HepG2 (cell line): ENCODE measurements at regions not wholly inside any gene's neighbourhood (a gene's known extent, or its start where the extent isn't known, plus 50 kb on each side); places are given as distances from the start of the nearest gene placed in this dataset.

Source experiments
- CEBPZ ChIP-seq: IDR thresholded peaks from 2 replicates; pipeline ENCODE4 v1.6.1; 2012; ENCODE audit warnings: low read length, improper control_type of control experiment
- GLI4 ChIP-seq: sonication (generic); formaldehyde crosslinking; IDR thresholded peaks from 2 replicates; pipeline ENCODE4 v1.5.1; 2020; ENCODE audit warnings: missing genetic modification reagents, mild to moderate bottlenecking, moderate library complexity, borderline replicate concordance
- JUNB ChIP-seq: sonication (generic); formaldehyde crosslinking; IDR thresholded peaks from 2 replicates; pipeline ENCODE4 v1.8.0; 2022; ENCODE audit warnings: missing genetic modification reagents, mild to moderate bottlenecking, borderline replicate concordance
- RFX5 ChIP-seq: IDR thresholded peaks from 2 replicates; pipeline ENCODE4 v1.6.1; 2011; ENCODE audit warnings: low read depth, low read length, improper control_type of control experiment
- SP4 ChIP-seq: sonication (generic); formaldehyde crosslinking; IDR thresholded peaks from 2 replicates; pipeline ENCODE4 v1.8.1; 2023; ENCODE audit warnings: mild to moderate bottlenecking, missing genetic modification reagents
- ZNF773 ChIP-seq: sonication (generic); formaldehyde crosslinking; IDR thresholded peaks from 2 replicates; pipeline ENCODE4 v1.4.0; 2020; ENCODE audit warnings: missing genetic modification reagents, borderline replicate concordance

GRCh38 chr6:12449447-12449846, 159.3 kb downstream of the EDN1 start:
- TF ChIP-seq JUNB (CRISPR knock-in tag): no peak
- TF ChIP-seq GLI4 (CRISPR knock-in tag): no peak
- no peak for TF ChIP-seq RFX5
- no peak for TF ChIP-seq ZNF773
- no peak for TF ChIP-seq SP4
- no peak for TF ChIP-seq CEBPZ
